Esophagus squamous epithelium (tissue), 4 donors: ENCODE measurements at regions not wholly inside any gene's neighbourhood (a gene's known extent, or its start where the extent isn't known, plus 50 kb on each side); places are given as distances from the start of the nearest gene placed in this dataset.

ENCODE experiments used
- POLR2A ChIP-seq, 4 donors: fragments of 450-650 bp; IDR thresholded peaks; one replicate each; pipeline ENCODE4 v1.6.1; 2017; ENCODE audit warnings: antibody characterized with exemption in 4 of 4, mild to moderate bottlenecking in 4 of 4, moderate library complexity in 3 of 4
- TF ChIP-seq, protein P1 (sequence below), 6 experiments: fragments of 450-650 bp in 4 of 6; fragments of 200-600 bp in 2 of 6; sonication (generic) in 2 of 6; IDR thresholded peaks; one replicate each; pipeline ENCODE4 v1.5.1; 2016 to 2019; ENCODE audit warnings: antibody characterized with exemption in 6 of 6, mild to moderate bottlenecking in 4 of 6, moderate library complexity in 4 of 6

- no peak for TF ChIP-seq POLR2A (IDR thresholded peaks at IDR 0.05)
- TF ChIP-seq, protein P1, sequence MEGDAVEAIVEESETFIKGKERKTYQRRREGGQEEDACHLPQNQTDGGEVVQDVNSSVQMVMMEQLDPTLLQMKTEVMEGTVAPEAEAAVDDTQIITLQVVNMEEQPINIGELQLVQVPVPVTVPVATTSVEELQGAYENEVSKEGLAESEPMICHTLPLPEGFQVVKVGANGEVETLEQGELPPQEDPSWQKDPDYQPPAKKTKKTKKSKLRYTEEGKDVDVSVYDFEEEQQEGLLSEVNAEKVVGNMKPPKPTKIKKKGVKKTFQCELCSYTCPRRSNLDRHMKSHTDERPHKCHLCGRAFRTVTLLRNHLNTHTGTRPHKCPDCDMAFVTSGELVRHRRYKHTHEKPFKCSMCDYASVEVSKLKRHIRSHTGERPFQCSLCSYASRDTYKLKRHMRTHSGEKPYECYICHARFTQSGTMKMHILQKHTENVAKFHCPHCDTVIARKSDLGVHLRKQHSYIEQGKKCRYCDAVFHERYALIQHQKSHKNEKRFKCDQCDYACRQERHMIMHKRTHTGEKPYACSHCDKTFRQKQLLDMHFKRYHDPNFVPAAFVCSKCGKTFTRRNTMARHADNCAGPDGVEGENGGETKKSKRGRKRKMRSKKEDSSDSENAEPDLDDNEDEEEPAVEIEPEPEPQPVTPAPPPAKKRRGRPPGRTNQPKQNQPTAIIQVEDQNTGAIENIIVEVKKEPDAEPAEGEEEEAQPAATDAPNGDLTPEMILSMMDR (IDR thresholded peaks at IDR 0.05), result no peak
Measured at GRCh38 chr1:29670752-29671151, 434.4 kb downstream of the PTPRU start.
